ENCODE measurements at regions not wholly inside any gene's neighbourhood (a gene's known extent, or its start where the extent isn't known, plus 50 kb on each side); places are given as distances from the start of the nearest gene placed in this dataset.

DNA sequence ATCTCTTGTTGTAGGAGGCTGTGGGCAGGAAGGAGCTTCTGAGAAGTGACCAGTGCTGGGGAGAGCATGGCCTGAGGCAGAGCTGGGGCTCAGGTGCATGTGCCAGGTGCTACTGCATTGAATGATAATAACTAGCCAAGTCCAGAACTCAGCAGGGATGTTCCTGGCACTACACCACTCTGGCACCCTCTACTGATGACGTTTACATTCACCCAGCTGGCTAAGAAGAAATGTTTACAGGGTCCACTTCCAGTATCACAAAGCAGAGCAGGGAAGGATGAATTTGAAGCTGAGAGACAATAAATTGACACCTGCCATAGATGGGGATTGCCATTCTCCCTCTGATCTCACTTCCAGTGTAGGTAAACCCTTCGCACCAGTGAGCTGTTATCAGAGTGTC is 411.8 kb downstream of the SETD4 start:
- H3K27me3 ChIP-seq = no peaks in the 10 kb centered on the region
- H3K9ac ChIP-seq = no peak overlapping the region
- no peak for TF ChIP-seq Cebpa-rat (IDR thresholded peaks at IDR 0.05)
- no peaks in the 10 kb centered on the region for H3K9me3 ChIP-seq
- H3K4me2 ChIP-seq = no peak overlapping the region
- H4K20me1 ChIP-seq = no peaks in the 10 kb centered on the region
- H3K36me3 ChIP-seq = no peaks in the 10 kb centered on the region
- no peaks in the 10 kb centered on the region for H3K4me1 ChIP-seq
- no peak overlapping the region for H3K27ac ChIP-seq
- H3K4me3 ChIP-seq = no peak overlapping the region

- Histone ChIP-seq H3K36me3 (no peaks in the 10 kb centered on the region), H4K20me1 (no peaks in the 10 kb centered on the region), H3K9ac (no peak overlapping the region), H3K4me2 (no peak overlapping the region), H3K9me3 (no peaks in the 10 kb centered on the region), H3K27me3 (no peaks in the 10 kb centered on the region), H3K4me1 (no peaks in the 10 kb centered on the region), H3K4me3 (no peak overlapping the region), H3K27ac (no peak overlapping the region)
- TF ChIP-seq Cebpa-rat (IDR thresholded peaks at IDR 0.05) = no peak
These were observed 413.7 kb downstream of the SETD4 start for GRCh38 chr21:35646606-35647005.

DNA sequence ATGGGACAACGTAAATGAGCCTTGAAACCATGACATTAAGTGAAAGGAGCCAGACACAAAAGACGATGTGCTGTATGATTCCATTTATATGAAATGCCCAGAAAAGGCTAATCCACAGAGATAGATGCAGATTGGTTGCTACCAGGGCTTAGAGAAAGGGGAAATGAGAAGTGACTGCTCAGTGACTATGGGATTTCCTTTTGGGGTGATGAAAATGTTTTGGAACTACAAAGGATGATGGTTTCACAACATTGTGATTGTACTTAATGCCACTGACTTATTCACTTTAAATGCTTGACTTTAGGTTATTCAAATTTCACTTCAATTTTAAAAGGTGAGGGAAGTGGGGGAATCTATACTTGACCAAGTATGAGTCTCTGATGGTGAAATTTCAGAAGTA is 414.3 kb downstream of the SETD4 start:
- Histone ChIP-seq H3K36me3 (no peaks in the 10 kb centered on the region), H3K4me3 (no peak overlapping the region), H3K4me1 (no peaks in the 10 kb centered on the region), H3K9me3 (no peaks in the 10 kb centered on the region), H3K9ac (no peak overlapping the region), H3K4me2 (no peak overlapping the region), H3K27me3 (no peaks in the 10 kb centered on the region), H4K20me1 (no peaks in the 10 kb centered on the region), H3K27ac (no peak overlapping the region)
- no peak for TF ChIP-seq Cebpa-rat (IDR thresholded peaks at IDR 0.05)

DNA sequence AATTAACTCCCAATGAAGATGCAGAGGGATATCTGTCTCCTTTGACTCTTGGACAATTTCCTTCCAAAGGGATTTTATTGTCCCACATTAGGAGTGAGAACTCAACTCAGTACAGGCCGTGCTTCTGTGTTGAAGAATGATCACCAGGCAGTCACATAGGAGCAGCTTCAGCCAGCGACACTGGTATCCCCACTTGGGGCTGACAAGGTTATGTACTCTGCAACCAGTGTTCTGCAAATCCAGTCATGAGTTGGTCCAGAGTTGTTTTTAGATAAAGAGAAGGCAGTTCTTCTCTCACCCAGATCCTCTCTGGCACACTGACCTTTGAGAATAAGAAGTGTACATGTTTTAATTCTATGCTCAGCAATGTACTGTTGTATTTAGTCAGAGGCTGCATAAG is 415.8 kb downstream of the SETD4 start:
- H3K4me2 ChIP-seq = no peak overlapping the region
- H3K9me3 ChIP-seq = no peaks in the 10 kb centered on the region
- no peak overlapping the region for H3K4me3 ChIP-seq
- H3K36me3 ChIP-seq = no peaks in the 10 kb centered on the region
- no peak overlapping the region for H3K9ac ChIP-seq
- no peak for TF ChIP-seq Cebpa-rat (IDR thresholded peaks at IDR 0.05)
- no peaks in the 10 kb centered on the region for H3K27me3 ChIP-seq
- H3K27ac ChIP-seq = no peak overlapping the region
- no peaks in the 10 kb centered on the region for H3K4me1 ChIP-seq
- H4K20me1 ChIP-seq = no peaks in the 10 kb centered on the region

DNA sequence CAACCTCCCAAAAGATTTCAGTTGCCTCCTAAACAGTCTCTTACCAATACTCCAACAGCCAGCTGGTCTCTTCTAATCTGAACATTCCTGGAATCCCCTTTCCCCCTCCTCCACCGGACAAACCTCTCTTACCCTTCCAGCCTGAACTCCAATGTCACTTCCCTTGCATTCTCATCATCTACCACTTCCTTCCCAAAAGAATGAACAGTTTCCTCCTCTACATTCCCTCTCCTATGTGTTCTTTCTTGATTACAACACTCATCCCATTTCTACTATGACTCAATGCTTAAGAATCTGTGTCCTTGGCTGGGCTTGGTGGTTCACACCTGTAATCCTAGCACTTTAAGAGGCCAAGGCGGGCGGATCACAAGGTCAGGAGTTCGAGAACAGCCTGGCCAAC is 417.1 kb downstream of the SETD4 start:
- Histone ChIP-seq H3K9me3 (no peaks in the 10 kb centered on the region), H3K4me2 (no peak overlapping the region), H3K4me1 (no peaks in the 10 kb centered on the region), H3K36me3 (no peaks in the 10 kb centered on the region), H4K20me1 (no peaks in the 10 kb centered on the region), H3K27ac (no peak overlapping the region), H3K4me3 (no peak overlapping the region), H3K27me3 (no peaks in the 10 kb centered on the region), H3K9ac (no peak overlapping the region)
- TF ChIP-seq Cebpa-rat (IDR thresholded peaks at IDR 0.05) = no peak

- no peak for TF ChIP-seq Cebpa-rat (IDR thresholded peaks at IDR 0.05)
- Histone ChIP-seq H4K20me1 (no peaks in the 10 kb centered on the region), H3K27me3 (no peaks in the 10 kb centered on the region), H3K36me3 (no peaks in the 10 kb centered on the region), H3K4me1 (no peaks in the 10 kb centered on the region), H3K9ac (no peak overlapping the region), H3K4me3 (no peak overlapping the region), H3K4me2 (no peak overlapping the region), H3K9me3 (no peaks in the 10 kb centered on the region), H3K27ac (no peak overlapping the region)
These were observed 418.9 kb downstream of the SETD4 start for GRCh38 chr21:35641271-35642016.

GRCh38 chr21:35637431-35637830 is 422.9 kb downstream of the SETD4 start:
- H3K4me1 ChIP-seq = no peaks in the 10 kb centered on the region
- H3K27me3 ChIP-seq = no peaks in the 10 kb centered on the region
- H3K9ac ChIP-seq = no peak overlapping the region
- H3K36me3 ChIP-seq = no peaks in the 10 kb centered on the region
- no peaks in the 10 kb centered on the region for H4K20me1 ChIP-seq
- no peak overlapping the region for H3K4me3 ChIP-seq
- H3K27ac ChIP-seq = no peak overlapping the region
- H3K4me2 ChIP-seq = no peak overlapping the region
- H3K9me3 ChIP-seq = no peaks in the 10 kb centered on the region
- TF ChIP-seq Cebpa-rat (IDR thresholded peaks at IDR 0.05) = no peak

- no peak for TF ChIP-seq Cebpa-rat (IDR thresholded peaks at IDR 0.05)
- Histone ChIP-seq H3K27ac (no peak overlapping the region), H4K20me1 (no peaks in the 10 kb centered on the region), H3K9ac (no peak overlapping the region), H3K36me3 (no peaks in the 10 kb centered on the region), H3K4me1 (no peaks in the 10 kb centered on the region), H3K4me3 (no peak overlapping the region), H3K9me3 (no peaks in the 10 kb centered on the region), H3K4me2 (no peak overlapping the region), H3K27me3 (no peaks in the 10 kb centered on the region)
These were observed 424.3 kb downstream of the SETD4 start for GRCh38 chr21:35635994-35636393.

- no peaks in the 10 kb centered on the region for H3K36me3 ChIP-seq
- H4K20me1 ChIP-seq = no peaks in the 10 kb centered on the region
- no peaks in the 10 kb centered on the region for H3K9me3 ChIP-seq
- no peak for TF ChIP-seq Cebpa-rat (IDR thresholded peaks at IDR 0.05)
- H3K4me3 ChIP-seq = no peak overlapping the region
- H3K27ac ChIP-seq = no peak overlapping the region
- no peak overlapping the region for H3K4me2 ChIP-seq
- H3K9ac ChIP-seq = no peak overlapping the region
- no peaks in the 10 kb centered on the region for H3K27me3 ChIP-seq
- no peaks in the 10 kb centered on the region for H3K4me1 ChIP-seq
These were observed 425.1 kb downstream of the SETD4 start for GRCh38 chr21:35635261-35635660.

DNA sequence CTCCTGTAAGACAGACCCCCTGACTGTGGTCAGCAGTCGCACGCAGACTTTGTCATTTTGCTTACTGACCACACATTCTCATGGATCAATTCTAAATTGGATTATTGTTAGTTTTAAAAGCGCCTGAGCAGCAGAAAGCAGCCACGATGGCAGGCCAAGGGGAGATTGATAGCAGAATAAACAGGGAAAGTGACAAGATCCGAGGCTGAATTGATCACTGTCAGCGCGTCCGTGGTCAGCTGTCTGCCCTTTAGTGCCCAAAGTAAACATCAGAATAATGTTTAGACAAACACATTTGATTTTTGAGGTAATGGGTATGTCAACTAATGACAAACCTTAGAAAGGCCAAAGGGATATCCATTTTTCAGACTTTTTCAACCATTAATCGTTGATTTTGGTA is 426.8 kb downstream of the SETD4 start:
- Histone ChIP-seq H3K4me2 (no peak overlapping the region), H3K4me1 (no peaks in the 10 kb centered on the region), H3K4me3 (no peak overlapping the region), H3K9ac (no peak overlapping the region), H3K36me3 (no peaks in the 10 kb centered on the region), H4K20me1 (no peaks in the 10 kb centered on the region), H3K27me3 (no peaks in the 10 kb centered on the region), H3K9me3 (no peaks in the 10 kb centered on the region), H3K27ac (no peak overlapping the region)
- TF ChIP-seq Cebpa-rat (IDR thresholded peaks at IDR 0.05) = no peak

DNA sequence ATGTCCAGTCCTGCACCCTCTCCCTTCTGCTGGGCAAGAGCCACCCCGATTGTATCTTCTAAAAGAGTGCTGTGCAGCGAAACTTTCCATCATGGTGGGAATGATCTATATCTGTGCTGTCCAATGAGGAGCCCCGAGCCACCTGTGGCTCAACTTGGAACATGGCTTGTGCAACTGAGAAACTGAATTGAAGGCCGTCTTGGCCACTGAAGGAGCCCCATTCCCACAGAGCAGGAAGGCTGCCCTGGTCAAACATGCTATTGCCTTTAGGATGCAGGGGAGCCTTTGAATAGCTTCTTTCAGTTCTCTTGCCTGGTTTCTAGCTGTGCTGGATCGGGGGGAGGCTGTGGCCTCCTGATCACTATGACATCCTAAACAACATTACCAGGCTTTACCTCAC is 427.6 kb downstream of the SETD4 start:
- Histone ChIP-seq H3K27ac (no peak overlapping the region), H3K4me2 (no peak overlapping the region), H3K9ac (no peak overlapping the region), H3K36me3 (no peaks in the 10 kb centered on the region), H3K4me1 (no peaks in the 10 kb centered on the region), H3K9me3 (no peaks in the 10 kb centered on the region), H3K27me3 (no peaks in the 10 kb centered on the region), H3K4me3 (no peak overlapping the region), H4K20me1 (no peaks in the 10 kb centered on the region)
- TF ChIP-seq Cebpa-rat (IDR thresholded peaks at IDR 0.05) = no peak
